HG02981 (cell line): ENCODE measurements at regions not wholly inside any gene's neighbourhood (a gene's known extent, or its start where the extent isn't known, plus 50 kb on each side); places are given as distances from the start of the nearest gene placed in this dataset.

Experiments
- ATAC-seq: cut with Tn5 transposase; IDR thresholded peaks from one replicate; pipeline ENCODE4 v1.9.1; 2021; ENCODE audit warnings: mild to moderate bottlenecking, moderate library complexity; ENCODE audit not compliant: unreplicated experiment

- no peak for ATAC-seq
Observed at GRCh38 chr12:87120440-87120839, 864.2 kb upstream of the MGAT4C start.

DNA sequence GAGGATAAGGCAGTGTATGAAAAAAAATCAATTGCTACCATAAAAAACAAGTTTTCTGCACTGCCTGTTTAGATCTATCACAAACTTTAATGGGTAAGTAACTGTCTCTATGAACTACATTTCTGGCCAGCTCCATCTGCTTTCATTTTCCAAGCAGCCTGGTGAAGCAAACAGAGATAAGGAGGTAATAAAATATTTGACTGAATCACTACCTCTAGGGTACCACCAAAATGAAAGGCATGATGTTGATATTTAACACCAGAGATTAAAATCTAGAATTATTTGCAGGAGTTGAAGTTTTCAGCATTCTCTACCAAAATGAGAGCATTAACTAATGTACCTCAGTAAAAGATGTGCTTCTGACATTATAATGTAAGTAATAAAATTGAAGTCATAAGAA is 863.5 kb upstream of the MGAT4C start:
- no peak for ATAC-seq

GRCh38 chr12:87117526-87117925 is 861.3 kb upstream of the MGAT4C start:
- ATAC-seq: no peak

DNA sequence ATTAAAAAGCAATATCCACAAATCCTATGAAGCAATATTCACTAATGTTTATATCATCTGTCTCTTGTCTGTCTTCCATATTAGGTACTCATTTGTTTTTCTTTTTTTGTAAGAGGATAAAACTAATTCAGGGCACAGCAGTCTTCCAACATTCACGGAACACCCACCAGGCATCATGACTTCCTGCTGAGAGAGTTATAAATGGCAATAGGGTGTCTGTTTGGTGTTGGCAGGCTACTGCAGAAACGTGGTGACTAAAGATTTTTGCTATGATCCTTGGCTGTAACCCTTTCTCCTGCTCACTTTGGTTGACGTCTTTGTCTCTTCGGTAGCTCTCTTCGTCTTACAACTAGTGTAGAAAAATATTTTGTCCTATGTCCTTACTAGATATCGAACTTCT is 860.6 kb upstream of the MGAT4C start:
- ATAC-seq: no peak

- ATAC-seq: no peak
Observed at GRCh38 chr12:87112571-87113345, 856.6 kb upstream of the MGAT4C start.

- ATAC-seq: no peak
Observed at GRCh38 chr12:87107766-87108165, 851.6 kb upstream of the MGAT4C start.

DNA sequence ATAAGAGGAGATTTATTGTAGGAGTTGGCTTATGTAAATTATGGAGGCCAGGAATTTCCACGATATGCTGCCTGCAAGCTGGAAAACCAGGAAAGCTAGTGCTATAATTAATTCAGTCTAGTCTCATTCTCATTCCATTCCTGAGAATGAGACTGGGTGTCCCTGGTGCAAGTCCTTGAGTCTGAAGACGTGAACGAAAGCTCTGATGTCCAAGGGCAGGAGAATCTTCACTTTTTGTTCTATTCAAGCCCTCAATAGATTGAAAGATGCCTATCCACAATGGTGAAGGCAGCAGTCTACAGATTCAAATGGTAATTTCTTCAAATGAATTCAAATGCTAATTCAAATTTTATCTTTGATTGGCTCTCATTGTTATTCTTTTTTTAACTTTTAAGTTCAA is 851.1 kb upstream of the MGAT4C start:
- no peak for ATAC-seq

DNA sequence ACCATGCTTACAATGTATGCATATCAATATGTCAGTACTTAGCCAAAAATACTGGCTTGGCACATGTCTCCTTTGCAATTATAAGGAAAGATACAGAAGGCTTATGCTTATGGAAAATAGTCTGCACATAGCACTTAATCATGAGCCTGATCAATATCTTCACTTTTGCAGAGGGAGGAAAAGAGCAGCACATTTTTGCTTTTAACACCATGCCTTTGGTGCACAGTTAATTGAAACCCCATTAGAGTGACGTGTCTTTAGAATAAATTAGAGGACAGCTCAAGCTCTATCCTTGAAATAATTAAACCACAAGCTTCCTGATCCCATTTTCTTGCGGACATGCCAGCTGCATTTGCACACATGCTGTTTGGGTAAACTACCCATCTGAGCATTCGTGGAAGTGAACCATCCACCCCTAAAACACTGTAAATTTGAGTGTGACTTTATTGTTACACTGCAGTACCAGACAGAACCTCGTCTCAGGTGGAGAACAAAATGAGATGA is 839.9 kb upstream of the MGAT4C start:
- ATAC-seq: no peak

DNA sequence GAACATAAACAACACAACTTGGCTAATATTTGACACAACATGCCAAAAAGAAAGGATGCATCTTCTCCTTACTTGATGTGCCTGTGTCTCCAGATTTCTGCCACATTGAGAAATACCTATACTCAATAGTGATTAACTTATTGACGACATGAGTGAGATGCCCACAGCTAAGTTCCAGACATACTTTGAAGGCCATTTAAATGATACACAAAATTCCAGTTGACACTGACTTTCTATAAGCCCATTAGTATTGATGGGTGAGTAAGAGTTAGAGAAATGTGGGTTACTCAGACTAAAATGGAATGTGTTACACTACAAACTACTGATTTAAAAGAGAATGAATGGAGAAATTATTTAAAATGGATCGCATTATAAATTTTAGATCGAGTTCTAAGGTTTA is 838.2 kb upstream of the MGAT4C start:
- no peak for ATAC-seq

- ATAC-seq: no peak
Observed at GRCh38 chr12:87092421-87092820, 836.2 kb upstream of the MGAT4C start.

- no peak for ATAC-seq
Observed at GRCh38 chr12:87086118-87086891, 830.1 kb upstream of the MGAT4C start.

DNA sequence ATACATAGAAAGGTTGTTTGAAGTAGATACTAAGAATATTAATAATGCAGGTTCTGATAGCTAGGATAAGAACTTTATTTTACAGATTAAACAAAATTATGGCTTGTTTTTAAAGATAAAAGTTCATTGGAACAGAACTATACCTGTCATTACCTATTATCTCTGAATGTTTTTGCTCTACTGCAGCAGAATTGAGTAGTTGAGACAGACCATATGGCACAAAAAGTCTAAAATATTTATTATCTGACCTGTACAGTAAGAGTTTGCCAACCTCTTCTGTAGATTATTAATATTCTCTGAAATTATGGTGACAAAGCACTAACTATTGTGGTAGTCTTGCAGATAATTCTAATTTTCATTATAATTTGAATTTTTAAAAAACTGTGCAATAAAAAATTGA is 829.1 kb upstream of the MGAT4C start:
- no peak for ATAC-seq

DNA sequence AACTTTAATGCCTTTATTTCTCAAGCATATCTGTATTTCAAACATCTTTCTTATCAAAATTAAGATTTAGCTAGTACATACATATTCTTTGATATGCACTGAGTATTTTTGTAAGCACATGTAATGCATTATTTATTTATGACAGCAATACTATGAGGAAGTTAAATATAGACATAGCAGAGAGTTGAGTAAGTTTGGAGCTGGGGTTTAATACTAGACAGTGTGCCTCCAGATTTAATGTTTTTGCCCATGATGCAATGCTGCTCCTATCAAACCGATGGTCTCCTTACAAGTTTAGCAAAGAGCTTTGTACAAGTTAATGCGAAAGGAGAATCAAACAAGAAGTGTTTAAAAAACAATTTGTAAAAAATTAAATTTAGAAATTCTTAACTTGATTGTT is 826.6 kb upstream of the MGAT4C start:
- ATAC-seq: no peak

- no peak for ATAC-seq
Observed at GRCh38 chr12:87074781-87075180, 818.6 kb upstream of the MGAT4C start.

GRCh38 chr12:87066326-87066725 is 810.1 kb upstream of the MGAT4C start:
- ATAC-seq: no peak

GRCh38 chr12:87059231-87059630 is 803.0 kb upstream of the MGAT4C start:
- ATAC-seq: no peak

DNA sequence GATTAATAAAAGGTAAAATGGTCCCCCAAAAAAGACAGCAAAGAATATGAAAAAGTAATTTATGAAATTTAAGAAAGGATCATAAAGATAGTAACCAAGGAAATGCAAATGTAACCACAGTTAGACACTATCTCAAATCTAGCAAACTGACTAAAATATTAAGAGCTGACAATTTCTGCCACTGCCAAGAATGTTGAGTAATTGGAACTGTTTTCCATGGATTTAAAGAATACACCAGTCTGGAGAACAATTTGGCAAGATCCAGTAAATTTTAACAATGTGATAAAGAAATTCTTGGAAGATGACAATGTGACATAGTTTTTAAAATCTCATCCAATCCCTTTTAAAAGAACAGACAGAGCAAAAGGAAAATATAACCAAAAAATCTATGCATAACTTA is 798.0 kb upstream of the MGAT4C start:
- ATAC-seq: no peak

DNA sequence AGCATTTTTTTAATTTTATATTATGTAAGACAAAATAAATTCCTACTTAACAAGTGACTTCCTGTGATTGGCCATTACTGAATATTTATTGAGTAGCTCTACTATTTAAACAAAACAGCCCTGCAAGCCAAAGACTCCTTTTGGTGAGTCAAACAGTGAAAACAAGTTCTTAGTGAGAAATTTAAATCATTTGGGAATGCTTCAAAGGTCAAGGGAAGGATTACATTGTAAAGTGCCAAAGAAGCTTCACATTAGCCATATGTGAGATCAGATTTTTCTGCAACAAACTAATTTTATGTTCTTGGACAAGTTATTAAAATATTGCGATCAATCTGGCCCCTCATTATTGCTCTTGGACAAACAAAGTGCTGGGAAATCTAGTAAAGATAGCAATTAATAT is 795.4 kb upstream of the MGAT4C start:
- no peak for ATAC-seq

- ATAC-seq: no peak
Observed at GRCh38 chr12:87047691-87048090, 791.5 kb upstream of the MGAT4C start.

- no peak for ATAC-seq
Observed at GRCh38 chr12:87039536-87039935, 783.3 kb upstream of the MGAT4C start.

GRCh38 chr12:87038098-87038497 is 781.9 kb upstream of the MGAT4C start:
- ATAC-seq: no peak

GRCh38 chr12:87025976-87026375 is 769.8 kb upstream of the MGAT4C start:
- ATAC-seq: no peak
